Esophagus muscularis mucosa (tissue), 4 donors: ENCODE measurements at regions not wholly inside any gene's neighbourhood (a gene's known extent, or its start where the extent isn't known, plus 50 kb on each side); places are given as distances from the start of the nearest gene placed in this dataset.
A peak's percentile ranks its signal among the peaks of the same experiment; 100 is the strongest.

Experiments
- DNase-seq: peaks from one replicate; pipeline ENCODE4 v3.0.0-alpha.2; 2017; ENCODE audit errors: extremely low spot score
- H3K27ac ChIP-seq, 4 donors: fragments of 200-600 bp; sonication (generic); replicated peaks in 1 of 4; 1 replicate in 3 of 4; 2 replicates in 1 of 4; pipeline ENCODE4 v1.5.1; 2016 to 2019; ENCODE audit warnings: mild to moderate bottlenecking in 1 of 4
- H3K27me3 ChIP-seq, 4 donors: fragments of 200-600 bp; sonication (generic); one replicate each; pipeline versions ENCODE4 v1.5.1 to v1.6.0; 2016 to 2019
- H3K36me3 ChIP-seq, 4 donors: fragments of 200-600 bp; sonication (generic); one replicate each; pipeline ENCODE4 v1.5.1; 2016 to 2019
- H3K4me1 ChIP-seq, 4 donors: fragments of 200-600 bp; sonication (generic); one replicate each; pipeline ENCODE4 v1.5.1; 2016 to 2019
- H3K4me3 ChIP-seq, 4 donors: fragments of 200-600 bp; sonication (generic); 1 replicate in 2 of 4; 2 replicates in 2 of 4; pipeline ENCODE4 v1.5.1; 2016 to 2019; ENCODE audit warnings: mild to moderate bottlenecking in 4 of 4, moderate library complexity in 1 of 4
- H3K9me3 ChIP-seq, 4 donors: fragments of 200-600 bp; sonication (generic); 1 replicate in 3 of 4; 2 replicates in 1 of 4; pipeline ENCODE4 v1.5.1; 2016 to 2019
- CTCF ChIP-seq, 3 experiments: fragments of 200-600 bp in 2 of 3; fragments of 450-650 bp in 1 of 3; sonication (generic) in 2 of 3; IDR thresholded peaks; one replicate each; pipeline ENCODE4 v1.5.1; 2017 to 2019; ENCODE audit warnings: antibody characterized with exemption in 3 of 3, mild to moderate bottlenecking in 2 of 3, moderate library complexity in 1 of 3
- EP300 ChIP-seq: sonication (generic); formaldehyde crosslinking; IDR thresholded peaks from one replicate; pipeline ENCODE4 v1.6.1; 2017; ENCODE audit warnings: antibody characterized with exemption
- POLR2A ChIP-seq: fragments of 450-650 bp; IDR thresholded peaks from one replicate; pipeline ENCODE4 v1.6.1; 2017; ENCODE audit warnings: antibody characterized with exemption, moderate library complexity, mild to moderate bottlenecking, low read depth
- POLR2AphosphoS5 ChIP-seq, 2 donors: sonication (generic); formaldehyde crosslinking; IDR thresholded peaks; one replicate each; pipeline ENCODE4 v1.6.1; 2017; ENCODE audit warnings: antibody characterized with exemption in 2 of 2
- WGBS: methylation state at CpG from one replicate; pipeline ENCODE4 v1.1.5; 2018; 5-methylcytosine and 5-hydroxymethylcytosine counted together
- intact Hi-C: fragments of 100-400 bp; cut with DNase I; formaldehyde crosslinking; loops from one replicate; pipeline ENCODE4 v1.15.1; 2023

- 92% methylated on average over 27 of the region's 27 CpGs for WGBS
- intact Hi-C loops: no loop called here
- Histone ChIP-seq H3K27me3 (no peaks in the 10 kb centered on the region), H3K27ac (no peak overlapping the region), H3K9me3 (no peaks in the 10 kb centered on the region), H3K4me1 (peaks cover 0 to 11% (median 7%) of the 10 kb centered on the region in 4 donors), H3K4me3 (no peak overlapping the region), H3K36me3 (no peaks in the 10 kb centered on the region)
- DNase-seq: no peak
- TF ChIP-seq EP300: no peak
- no peak for TF ChIP-seq POLR2AphosphoS5 (IDR thresholded peaks at IDR 0.05)
- no peak for TF ChIP-seq CTCF (IDR thresholded peaks at IDR 0.05)
- TF ChIP-seq POLR2A: no peak
These were observed 193.9 kb downstream of the IRF8 start for GRCh38 chr16:86092586-86093480.

GRCh38 chr16:86093801-86094750 is 195.1 kb downstream of the IRF8 start:
- Histone ChIP-seq H3K27ac (no peak overlapping the region), H3K9me3 (no peaks in the 10 kb centered on the region)
- DNase-seq: no peak

GRCh38 chr16:86095131-86095752 is 196.3 kb downstream of the IRF8 start:
- no peak for DNase-seq
- H3K9me3 ChIP-seq: no peaks in the 10 kb centered on the region
- intact Hi-C loops: no loop called here
- H3K27ac ChIP-seq: no peak overlapping the region
- WGBS: 79% methylated on average over 13 of the region's 15 CpGs
- no peak overlapping the region for H3K4me3 ChIP-seq
- no peaks in the 10 kb centered on the region for H3K36me3 ChIP-seq
- peaks cover 0 to 11% (median 7%) of the 10 kb centered on the region in 4 donors for H3K4me1 ChIP-seq
- TF ChIP-seq POLR2AphosphoS5 (IDR thresholded peaks at IDR 0.05) (no peak), EP300 (no peak), POLR2A (no peak), CTCF (IDR thresholded peaks at IDR 0.05) (no peak)
- H3K27me3 ChIP-seq: no peaks in the 10 kb centered on the region

More at GRCh38 chr16:86093801-86094750, 195.1 kb downstream of the IRF8 start:
- intact Hi-C loops: no loop called here
- H3K4me1 ChIP-seq: peaks cover 0 to 11% (median 7%) of the 10 kb centered on the region in 4 donors
- TF ChIP-seq CTCF (IDR thresholded peaks at IDR 0.05) (peak in 1 of 3 experiments; percentile 22), EP300 (no peak), POLR2A (no peak), POLR2AphosphoS5 (IDR thresholded peaks at IDR 0.05) (no peak)
- WGBS: 78% methylated on average over 2 of the region's 14 CpGs
- no peaks in the 10 kb centered on the region for H3K36me3 ChIP-seq
- no peak overlapping the region for H3K4me3 ChIP-seq
- no peaks in the 10 kb centered on the region for H3K27me3 ChIP-seq

GRCh38 chr16:86095906-86096485 is 197.0 kb downstream of the IRF8 start:
- H3K36me3 ChIP-seq: no peaks in the 10 kb centered on the region
- H3K9me3 ChIP-seq: no peaks in the 10 kb centered on the region
- intact Hi-C loops: no loop called here
- peaks cover 0 to 15% (median 7%) of the 10 kb centered on the region in 4 donors for H3K4me1 ChIP-seq
- 92% methylated on average over 4 of the region's 6 CpGs for WGBS
- H3K27ac ChIP-seq: no peak overlapping the region
- peaks cover 0 to 3% (median 0%) of the 10 kb centered on the region in 4 donors for H3K27me3 ChIP-seq
- H3K4me3 ChIP-seq: no peak overlapping the region
- TF ChIP-seq POLR2AphosphoS5 (IDR thresholded peaks at IDR 0.05) (no peak), CTCF (IDR thresholded peaks at IDR 0.05) (no peak), POLR2A (no peak), EP300 (no peak)
- no peak for DNase-seq
